ENCODE measurements at regions not wholly inside any gene's neighbourhood (a gene's known extent, or its start where the extent isn't known, plus 50 kb on each side); places are given as distances from the start of the nearest gene placed in this dataset.
"Not testable (repeated sequence)": the region's sequence is repeated elsewhere in the genome, so short reads cannot be mapped to it uniquely, and the experiment has no call there.

DNA sequence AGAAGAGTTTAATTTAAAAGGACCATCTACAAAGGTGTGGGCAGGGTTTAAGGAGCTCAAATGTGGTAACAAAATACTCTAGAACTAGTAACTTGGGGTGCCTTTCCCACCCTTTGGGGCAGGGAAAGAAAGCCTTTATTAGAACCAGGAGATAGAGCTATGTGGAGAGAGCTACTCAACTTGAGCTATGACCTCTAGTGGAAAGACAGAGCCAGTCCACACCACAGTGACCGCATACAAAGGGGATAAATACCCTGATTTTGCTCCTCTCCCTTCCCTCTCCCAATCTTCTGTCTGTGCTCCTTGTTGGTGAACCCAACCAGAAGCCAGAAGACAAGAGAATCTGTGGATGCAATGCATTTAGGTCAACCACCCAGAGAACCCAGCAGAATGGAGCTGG lies 54.4 kb upstream of the JAK1 start:
- DNase-seq (ENCODE audit: low read depth in 2 of 2): no peak

DNA sequence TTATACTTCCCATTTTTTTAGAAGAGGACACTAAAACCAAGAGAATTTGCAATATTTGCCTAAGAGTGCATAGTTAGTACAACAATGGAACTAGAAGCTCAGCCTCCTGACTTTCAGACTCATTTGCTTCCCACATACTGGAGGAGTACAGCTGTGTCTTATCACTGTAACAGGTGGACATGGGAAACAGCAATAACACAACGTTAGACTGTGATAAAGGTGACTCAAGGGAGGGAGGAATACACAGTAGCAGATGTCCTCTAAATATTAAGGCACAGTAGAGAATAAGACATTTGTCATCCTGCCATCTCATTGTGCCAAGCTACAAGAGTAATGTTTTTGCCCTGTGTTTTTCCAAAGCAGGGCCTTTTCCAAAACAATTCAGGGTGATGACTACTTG lies 55.4 kb upstream of the JAK1 start:
- DNase-seq (ENCODE audit: low read depth in 2 of 2): no peak

DNA sequence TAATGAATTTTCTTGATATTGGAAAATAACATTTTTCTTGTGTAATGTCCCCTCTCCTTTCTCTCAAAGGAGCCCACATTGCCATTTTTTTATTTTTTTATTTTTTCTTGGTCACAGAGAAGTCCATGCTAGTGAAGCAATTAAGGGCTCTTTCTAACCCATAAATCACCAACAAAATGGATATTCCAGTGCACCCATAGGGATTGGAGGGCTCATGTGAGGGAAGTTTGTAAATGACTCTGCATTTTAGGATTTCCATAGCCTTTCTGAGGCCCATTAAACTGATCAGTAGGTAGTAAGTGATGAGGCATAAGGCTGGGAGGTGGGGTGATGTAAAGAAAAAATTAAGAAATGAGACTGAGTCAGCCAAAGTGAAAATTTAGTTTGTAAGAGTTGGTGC lies 55.9 kb upstream of the JAK1 start:
- DNase-seq (ENCODE audit: low read depth in 2 of 2): no peak

DNA sequence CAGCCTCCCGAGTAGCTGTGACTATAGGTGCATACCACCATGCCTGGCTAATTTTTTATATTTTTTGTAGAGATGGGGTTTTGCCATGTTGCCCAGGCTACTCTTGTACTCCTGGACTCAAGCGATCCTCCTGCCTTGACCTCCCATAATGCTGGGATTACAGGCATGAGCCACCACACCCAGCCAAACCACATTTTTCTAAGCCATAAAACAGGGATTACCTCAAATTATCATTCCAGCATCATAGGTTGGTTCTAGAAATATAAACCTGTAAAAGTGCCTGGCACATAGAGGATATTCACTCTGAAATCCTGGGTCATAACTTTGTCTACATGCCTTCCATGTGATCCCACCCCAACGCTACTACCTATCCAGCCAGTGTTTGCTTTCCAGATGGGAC lies 59.4 kb upstream of the JAK1 start:
- no peak for DNase-seq (ENCODE audit: low read depth in 2 of 2)

DNA sequence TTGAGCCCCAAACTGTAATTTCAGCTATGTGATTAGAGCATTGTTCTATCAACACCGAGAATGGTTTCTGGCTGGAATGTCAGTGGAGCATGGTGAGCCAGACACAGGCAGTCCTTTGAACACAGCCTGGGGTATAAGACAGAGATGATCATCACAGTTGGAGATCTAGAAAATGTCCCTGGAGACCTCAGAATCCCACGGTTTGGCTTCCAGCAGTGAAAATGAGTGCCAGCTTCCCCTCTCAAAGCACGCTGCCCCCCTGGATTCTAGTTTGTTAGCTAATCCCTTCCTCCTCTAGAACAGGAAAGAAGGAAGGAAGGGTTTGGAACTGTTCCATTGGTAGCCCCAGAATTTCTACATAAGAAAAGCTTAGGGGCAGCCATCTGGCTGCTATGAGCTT lies 59.9 kb upstream of the JAK1 start:
- no peak for DNase-seq (ENCODE audit: low read depth in 2 of 2)

DNA sequence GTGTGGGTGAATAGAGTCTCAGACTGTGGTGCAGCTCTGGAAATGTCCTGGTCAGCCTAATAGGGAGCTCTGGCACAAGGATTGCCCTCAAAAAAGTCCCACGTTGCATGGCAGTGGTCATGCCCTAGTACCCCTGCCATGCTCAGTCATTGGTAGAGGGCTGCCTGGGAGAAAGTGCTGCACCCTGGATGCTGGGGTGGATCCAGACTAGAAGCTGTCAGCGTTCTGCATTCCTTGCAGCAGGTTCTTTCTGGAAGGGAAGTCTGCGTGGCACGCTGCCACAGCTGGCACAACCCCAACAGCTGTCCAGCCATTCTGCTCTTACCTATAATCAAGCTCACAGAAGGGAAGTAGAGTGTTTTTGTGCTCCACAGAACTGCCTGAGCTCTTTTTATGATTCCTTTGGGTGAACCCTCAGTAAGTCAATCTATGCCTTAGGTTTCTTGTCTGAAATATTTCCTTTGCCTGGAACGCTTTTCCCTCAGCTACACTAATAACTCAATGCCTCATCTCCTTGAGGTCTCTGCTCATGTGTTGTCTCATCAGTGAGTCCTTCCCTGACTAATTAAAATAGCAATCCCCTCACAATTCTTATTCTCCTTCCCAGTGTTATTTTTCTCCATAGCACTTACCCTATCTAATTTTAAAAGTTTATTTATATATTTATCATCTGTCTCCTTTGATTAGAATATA lies 61.5 kb upstream of the JAK1 start:
- DNase-seq (ENCODE audit: low read depth in 2 of 2): no peak

DNA sequence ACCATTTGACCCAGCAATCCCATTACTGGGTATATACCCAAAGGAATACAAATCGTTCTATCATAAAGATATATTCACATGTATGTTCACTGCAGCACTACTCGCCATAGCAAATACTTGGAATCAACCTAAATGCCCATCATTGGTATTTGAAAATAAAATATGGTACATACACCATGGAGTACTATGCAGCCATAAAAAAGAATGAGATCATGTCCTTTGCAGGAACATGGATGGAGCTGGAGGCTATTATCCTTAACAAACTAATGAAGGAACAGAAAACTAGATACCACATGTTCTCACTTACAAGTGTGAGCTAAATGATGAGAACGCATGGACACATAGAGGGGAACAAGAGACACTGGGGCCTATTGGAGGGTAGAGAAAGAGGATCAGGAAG lies 63.1 kb upstream of the JAK1 start:
- DNase-seq (ENCODE audit: low read depth in 2 of 2): not testable (repeated sequence)

DNA sequence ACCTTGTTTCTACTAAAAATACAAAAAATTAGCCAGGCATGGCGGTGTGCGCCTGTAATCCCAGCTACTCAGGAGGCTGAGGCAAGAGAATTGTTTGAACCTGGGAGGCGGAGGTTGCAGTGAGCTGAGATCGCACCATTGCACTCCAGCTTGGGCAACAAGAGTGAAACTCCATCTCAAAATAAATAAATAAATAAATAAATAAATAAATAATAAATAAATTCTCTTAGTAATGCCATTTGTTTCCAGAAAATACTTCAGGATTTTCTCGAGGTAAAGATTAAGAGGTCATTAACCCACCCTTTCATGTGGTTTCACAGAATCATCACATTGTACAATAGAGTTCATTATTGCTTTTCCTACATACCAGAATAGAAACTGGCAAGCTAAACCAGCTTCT lies 68.5 kb upstream of the JAK1 start:
- not testable (repeated sequence) for DNase-seq (ENCODE audit: low read depth in 2 of 2)

DNA sequence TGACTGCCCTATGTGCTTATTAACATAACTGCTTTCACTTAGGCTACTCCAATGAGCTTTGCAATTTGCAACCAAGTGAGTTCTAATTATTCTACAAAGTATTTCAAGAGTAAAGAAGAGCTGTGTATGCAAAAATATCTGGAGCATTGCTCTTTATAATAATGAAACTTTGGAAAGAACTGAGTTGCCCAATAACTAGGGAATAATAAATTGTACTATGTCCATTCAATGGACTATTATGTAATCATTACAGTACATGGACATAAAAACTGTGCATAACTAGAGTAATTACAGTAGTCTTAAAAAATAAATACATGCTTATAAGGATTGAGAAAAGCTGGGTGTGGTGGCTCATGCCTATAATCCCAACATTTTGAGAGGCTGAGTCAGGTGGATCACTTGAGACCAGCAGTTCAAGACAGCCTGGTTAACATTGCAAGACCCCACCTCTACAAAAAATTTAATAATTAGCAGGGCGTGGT lies 70.3 kb upstream of the JAK1 start:
- DNase-seq (ENCODE audit: low read depth in 2 of 2): no peak

DNA sequence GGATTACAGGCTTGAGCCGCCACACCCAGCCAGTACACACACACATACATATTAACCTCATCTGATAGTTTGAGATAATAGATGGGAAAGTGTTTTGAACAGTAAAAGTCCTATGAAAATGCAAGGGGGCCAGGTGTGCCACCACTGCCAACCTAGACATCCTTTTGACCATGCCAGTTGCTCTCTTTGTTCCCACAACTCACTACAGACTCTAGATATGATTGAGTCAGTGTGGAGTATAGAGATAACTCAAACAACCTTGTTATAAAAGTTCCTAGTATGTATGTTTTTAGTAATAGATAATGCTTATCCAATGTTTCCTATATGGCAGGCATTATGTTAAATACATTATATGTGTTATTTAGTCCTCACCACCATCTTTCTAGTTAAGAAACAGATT lies 72.7 kb upstream of the JAK1 start:
- no peak for DNase-seq (ENCODE audit: low read depth in 2 of 2)

DNA sequence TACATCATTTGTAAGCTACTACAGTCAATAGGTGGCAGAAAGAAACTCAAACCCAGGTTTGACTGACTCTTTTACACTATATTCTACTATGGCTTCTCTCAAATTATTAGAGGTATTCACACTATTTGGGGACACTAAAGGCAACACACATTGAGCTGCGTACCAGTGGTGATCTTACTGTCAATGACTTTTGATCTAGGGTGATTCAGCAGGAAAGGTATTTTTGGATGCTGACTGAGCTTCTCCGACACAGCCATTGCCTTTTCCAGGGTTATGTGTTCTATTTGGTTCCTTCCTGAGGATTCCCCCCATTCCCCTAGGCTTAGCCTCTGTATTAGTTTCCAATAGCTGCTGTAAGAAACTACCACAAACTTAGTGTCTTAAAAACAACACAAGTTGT lies 73.2 kb upstream of the JAK1 start:
- no peak for DNase-seq (ENCODE audit: low read depth in 2 of 2)

DNA sequence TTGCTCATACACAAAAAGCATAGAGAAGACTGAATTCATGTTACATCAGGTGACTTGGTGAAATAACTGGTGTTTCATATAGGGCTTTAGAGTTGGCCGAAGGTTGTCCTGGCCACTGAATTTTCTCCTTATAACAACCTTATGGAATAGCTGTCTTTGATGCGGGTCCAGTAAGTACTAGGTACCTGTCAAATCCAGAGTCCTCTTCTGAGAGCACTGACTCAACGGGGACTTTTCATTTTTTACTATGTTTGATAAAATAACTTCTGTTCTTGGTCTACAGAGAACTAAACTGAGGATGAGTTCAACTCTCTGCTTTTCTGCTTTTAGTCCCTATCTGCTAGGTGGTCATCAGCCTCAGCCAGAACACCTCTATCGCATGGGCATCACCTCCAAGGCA lies 76.1 kb upstream of the JAK1 start:
- DNase-seq (ENCODE audit: low read depth in 2 of 2): no peak

DNA sequence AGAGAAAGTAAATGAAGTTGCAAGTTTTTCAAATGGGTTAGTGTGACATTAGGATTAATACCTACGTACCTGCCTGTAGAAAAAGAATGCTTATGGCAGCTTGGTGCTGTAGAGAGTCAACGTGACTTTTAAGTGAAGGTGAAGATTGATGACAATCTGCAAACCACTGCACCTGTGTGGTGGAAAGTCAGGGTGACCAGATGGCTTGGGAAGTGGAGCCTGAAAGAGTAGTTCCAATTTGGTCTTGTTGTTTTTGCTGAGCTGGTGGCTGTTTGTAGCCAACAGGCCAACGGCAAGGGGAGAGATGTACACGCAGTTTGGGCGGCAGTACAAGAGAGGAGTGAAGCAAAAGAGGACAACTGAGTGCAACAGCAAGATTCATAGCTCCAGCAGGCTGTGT lies 78.1 kb upstream of the JAK1 start:
- no peak for DNase-seq (ENCODE audit: low read depth in 2 of 2)

DNA sequence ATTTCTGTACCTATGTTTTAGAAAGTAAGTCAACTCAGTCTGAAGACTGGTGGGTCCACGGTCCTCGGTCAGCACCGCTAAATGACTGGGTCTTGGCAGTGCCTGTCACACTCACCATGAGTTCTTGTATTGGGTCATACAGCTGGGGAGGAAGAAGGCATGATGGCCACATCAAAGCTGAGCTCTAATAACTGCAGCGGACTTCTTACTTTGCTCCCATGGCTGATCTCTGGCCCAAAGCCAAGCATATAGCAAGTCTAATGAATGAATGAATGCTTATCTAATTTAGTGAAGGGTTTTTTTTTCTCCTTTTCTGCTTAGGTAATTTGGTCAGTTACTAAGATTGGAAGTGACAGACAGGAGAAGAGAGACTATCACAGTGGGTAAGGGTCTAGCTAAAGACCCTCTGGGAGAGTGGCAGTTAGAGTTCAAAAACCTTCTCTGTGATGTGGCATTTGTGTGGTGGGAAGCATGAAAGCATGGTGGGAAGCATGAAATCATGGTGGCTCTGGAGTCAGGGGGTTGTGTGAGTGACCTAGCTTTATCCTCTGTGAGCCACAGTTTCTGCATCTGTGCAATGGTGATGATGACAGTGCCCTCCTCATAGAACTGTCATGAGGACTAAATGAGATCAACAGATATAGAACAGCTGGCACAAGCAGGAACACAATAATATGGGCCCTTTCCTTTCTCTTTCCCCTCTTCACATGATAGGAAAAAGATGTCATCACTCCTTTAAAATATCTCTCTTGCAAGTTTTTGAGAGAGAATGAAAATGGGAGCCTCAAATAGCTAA lies 78.9 kb upstream of the JAK1 start:
- DNase-seq (ENCODE audit: low read depth in 2 of 2): no peak

DNA sequence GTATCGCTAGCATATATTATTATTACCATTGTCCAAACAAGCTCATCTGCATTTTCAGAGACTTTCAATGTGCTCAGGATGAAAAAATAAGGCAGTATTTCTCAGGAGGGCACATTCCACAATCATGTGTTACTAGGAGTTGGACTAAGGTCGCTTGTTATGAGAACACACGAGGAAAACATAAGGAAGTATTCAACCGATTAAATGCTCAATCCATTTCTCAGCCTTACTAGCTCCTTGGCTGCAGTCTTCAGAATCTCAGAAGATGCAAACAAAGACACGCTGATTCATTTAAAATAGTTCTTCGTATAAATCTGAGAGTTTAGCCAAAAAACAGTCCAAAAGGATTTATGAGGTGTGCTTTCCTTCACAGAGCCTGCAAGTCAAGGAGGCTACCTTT lies 82.0 kb upstream of the JAK1 start:
- no peak for DNase-seq (ENCODE audit: low read depth in 2 of 2)

DNA sequence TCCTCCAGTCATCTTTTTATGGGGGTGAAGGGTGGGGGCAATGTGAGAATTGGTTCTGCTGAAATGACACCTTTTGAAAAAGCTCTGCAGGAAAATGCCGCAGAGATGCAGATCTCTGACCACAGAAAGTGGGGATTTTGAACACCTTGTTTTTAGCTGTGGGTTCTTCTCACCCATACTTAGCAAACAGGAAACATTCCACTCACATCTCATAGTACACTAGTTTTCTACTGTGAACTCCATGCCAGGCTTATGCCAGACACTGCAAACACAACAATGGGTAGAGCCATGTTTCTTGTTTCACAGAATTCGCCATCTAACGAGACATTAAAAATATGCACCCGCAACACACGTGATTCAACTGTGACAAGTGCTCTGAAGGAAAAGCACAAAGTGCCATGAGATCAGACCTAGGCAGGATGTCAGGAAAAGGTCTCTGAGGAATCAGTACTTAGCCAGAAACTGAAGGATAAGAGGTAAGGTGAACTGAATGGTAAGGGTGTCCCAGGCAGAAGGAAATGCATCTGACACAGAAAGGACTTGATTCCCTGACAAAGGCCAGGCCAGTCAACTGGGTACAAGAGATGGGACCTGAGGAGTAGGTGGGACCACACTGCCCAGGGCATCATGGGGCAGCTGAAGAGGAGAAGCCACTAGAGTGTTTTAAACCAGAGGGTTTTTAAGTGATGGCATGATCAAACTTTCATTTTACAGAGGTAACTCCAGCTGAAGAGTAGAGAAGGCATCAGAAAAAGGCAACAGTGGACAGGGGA lies 83.8 kb upstream of the JAK1 start:
- DNase-seq (ENCODE audit: low read depth in 2 of 2): no peak

DNA sequence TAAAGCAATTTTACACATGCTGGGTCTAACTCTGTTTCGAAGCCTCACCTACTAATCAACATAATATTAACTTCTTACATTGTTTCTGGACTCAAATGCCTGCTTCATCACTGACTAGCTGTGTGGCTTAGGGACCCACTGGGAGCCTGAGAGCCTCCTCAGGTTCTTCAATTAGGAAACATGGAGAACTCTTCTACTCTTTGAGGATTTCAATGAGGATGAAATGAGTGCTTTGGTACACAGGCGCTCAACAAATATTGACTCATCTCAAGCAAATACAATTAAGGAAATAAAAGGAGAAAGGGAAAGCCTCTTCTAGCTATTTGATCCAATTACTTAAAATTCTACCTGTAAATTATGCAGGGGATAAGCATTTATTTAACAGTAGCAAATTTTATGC lies 84.4 kb upstream of the JAK1 start:
- no peak for DNase-seq (ENCODE audit: low read depth in 2 of 2)

DNA sequence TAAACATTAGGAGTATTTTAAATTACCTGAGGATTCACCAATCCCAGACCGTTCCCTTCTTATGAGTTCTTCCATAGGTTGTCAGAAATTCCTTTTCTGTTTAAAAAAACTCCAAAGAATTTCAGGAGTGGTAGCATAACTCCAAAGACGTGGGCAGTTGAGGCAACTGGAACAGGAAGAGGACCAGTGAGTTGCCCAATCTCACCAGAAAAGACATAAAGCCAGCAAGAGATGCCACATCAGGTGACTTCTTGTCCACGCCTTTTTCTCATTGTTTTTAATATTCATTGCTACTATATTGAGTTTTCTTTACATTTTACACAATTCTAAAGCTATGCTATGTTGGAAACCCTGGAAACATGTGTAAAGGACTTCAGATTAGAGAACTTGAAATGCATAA lies 88.1 kb upstream of the JAK1 start:
- no peak for DNase-seq (ENCODE audit: low read depth in 2 of 2)

DNA sequence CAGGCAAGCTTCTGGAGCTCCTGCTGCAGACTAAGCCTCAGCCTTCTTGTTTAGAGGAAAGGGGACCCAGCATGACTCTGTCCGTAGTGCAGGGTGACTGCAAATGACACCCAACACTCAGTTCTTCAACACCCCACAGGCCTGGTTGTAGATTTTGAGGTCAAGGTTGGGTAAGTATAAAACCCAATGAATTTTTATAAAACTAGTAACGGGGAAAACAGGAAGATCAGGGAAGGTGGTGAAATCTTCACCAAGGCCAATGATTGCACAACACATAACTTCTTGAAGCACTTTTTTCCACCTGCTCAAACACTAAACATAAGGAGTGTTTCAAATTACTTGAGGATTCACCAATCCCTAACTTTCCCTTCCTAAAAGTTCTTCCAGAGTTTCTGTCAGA lies 89.4 kb upstream of the JAK1 start:
- DNase-seq (ENCODE audit: low read depth in 2 of 2): no peak

DNA sequence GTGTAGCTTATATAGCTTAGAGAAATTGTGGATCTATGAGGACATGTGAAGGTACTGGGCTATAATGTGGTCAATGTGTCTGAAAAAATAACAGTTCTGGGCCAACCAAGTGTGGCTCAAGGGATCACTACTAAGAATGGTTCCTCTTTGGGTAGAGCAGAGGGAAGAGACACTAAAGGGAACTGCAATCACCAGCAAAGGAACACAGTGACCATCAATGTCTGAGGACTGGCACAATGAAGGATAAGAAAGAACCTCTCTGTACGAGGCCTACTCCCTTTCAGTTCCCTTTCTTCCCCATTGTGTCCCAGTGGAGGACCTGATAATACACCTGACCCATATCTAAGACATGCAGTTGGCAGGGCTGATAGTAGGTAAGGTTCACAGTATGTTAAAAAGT lies 89.9 kb upstream of the JAK1 start:
- DNase-seq (ENCODE audit: low read depth in 2 of 2): no peak

DNA sequence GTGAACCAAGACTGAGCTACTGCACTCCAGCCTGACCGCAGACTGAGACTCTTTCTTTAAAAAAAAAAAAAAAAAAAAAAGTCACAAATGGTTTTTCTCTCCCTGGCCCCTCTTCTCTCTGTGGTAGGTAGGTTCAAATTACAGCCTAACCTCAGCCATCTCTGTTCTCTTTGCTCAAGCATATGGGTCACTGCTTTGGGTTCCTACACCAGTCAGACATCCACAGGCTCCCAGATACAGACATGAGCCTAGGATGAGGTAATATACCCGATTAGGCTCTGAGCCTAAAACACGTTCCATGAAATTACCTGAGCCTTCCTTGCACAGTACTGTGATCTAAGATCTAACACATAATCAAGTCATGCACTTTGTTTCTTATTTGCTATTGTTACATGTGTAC lies 90.5 kb upstream of the JAK1 start:
- no peak for DNase-seq (ENCODE audit: low read depth in 2 of 2)

DNA sequence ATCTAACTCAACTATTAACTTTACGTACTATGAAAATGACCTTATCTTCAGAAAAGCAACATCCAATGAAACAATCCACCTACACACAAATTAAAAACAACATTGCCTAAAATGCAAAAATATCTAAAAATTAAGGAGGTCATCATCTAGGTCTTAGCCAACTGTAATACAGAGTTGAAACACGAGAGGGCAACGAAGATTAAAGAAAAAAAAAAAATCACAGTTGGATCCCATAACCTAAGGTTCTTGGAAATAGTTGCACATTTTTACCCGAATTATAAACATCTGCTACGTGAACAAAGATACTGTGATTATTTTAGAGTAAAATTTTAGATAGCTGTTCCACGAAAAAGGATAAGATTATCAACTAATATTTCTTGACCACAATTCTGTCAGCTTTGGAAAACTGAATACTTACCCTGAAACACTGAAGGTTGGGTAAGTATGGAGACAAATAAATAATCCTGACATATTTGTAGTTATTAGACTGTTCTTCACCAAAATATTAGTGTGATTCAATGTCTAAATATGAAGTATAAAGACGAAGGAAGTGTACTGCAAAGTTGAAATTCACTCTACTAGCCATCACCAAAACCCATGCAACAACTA lies 88.0 kb upstream of the AK4 start:
- DNase-seq (ENCODE audit: low read depth in 2 of 2): no peak
